Mesothelial cell of epicardium (in vitro differentiated cells): ENCODE measurements at regions not wholly inside any gene's neighbourhood (a gene's known extent, or its start where the extent isn't known, plus 50 kb on each side); places are given as distances from the start of the nearest gene placed in this dataset.

Experiments used
- DNase-seq, 2 experiments: peaks; one replicate each; pipeline ENCODE4 v3.0.0; 2021; ENCODE audit warnings: low spot score in 2 of 2; ENCODE audit not compliant: unreplicated experiment in 2 of 2
- H3K27ac Mint-ChIP-seq: 2 replicates; pipeline ENCODE4 v1.8.0; 2021; ENCODE audit warnings: mixed read lengths
- H3K27me3 Mint-ChIP-seq: 2 replicates; pipeline ENCODE4 v1.8.0; 2021; ENCODE audit warnings: low read depth, mixed read lengths
- H3K36me3 Mint-ChIP-seq: 2 replicates; pipeline ENCODE4 v1.8.0; 2021; ENCODE audit warnings: mixed read lengths
- H3K4me1 Mint-ChIP-seq: 2 replicates; pipeline ENCODE4 v1.8.0; 2021; ENCODE audit warnings: mixed read lengths
- H3K4me3 Mint-ChIP-seq: 2 replicates; pipeline ENCODE4 v1.8.0; 2021; ENCODE audit warnings: mild to moderate bottlenecking, moderate library complexity, mixed read lengths
- H3K9me3 Mint-ChIP-seq: 2 replicates; pipeline ENCODE4 v1.8.0; 2021; ENCODE audit warnings: mixed read lengths
- TF ChIP-seq, protein P1 (sequence below): fragments of 200-600 bp; sonication (generic); IDR thresholded peaks from one replicate; pipeline ENCODE4 v1.5.0; 2021; ENCODE audit warnings: antibody characterized with exemption; ENCODE audit not compliant: unreplicated experiment

DNA sequence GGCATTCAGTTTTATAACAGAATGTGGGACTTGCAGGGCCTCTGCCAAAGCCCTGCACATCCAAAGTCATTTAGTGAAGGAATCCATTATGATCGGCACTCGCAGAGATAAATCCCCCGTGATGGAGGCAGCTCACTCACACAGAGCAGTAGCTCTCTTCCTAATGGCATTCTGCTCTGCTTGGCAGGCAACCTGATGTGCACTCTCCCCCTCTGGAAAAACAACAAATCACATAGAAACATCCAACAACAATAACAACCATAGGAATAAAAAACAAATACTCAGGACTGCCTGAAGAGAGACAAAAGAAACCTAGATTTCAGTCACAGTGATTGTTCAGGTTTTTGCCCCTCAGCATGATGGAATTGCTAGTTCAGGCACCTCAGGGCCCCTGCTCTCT is 59.7 kb downstream of the NAA11 start:
- H3K27me3 Mint-ChIP-seq: peaks cover 5% of the 10 kb centered on the region
- no peak overlapping the region for H3K27ac Mint-ChIP-seq
- DNase-seq: no peak

GRCh38 chr4:79259242-79259641 is 66.6 kb downstream of the NAA11 start:
- no peak overlapping the region for H3K27ac Mint-ChIP-seq
- TF ChIP-seq, protein P1, sequence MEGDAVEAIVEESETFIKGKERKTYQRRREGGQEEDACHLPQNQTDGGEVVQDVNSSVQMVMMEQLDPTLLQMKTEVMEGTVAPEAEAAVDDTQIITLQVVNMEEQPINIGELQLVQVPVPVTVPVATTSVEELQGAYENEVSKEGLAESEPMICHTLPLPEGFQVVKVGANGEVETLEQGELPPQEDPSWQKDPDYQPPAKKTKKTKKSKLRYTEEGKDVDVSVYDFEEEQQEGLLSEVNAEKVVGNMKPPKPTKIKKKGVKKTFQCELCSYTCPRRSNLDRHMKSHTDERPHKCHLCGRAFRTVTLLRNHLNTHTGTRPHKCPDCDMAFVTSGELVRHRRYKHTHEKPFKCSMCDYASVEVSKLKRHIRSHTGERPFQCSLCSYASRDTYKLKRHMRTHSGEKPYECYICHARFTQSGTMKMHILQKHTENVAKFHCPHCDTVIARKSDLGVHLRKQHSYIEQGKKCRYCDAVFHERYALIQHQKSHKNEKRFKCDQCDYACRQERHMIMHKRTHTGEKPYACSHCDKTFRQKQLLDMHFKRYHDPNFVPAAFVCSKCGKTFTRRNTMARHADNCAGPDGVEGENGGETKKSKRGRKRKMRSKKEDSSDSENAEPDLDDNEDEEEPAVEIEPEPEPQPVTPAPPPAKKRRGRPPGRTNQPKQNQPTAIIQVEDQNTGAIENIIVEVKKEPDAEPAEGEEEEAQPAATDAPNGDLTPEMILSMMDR: no peak
- no peak for DNase-seq
- no peaks in the 10 kb centered on the region for H3K9me3 Mint-ChIP-seq
- no peaks in the 10 kb centered on the region for H3K27me3 Mint-ChIP-seq
- H3K4me1 Mint-ChIP-seq: no peaks in the 10 kb centered on the region
- H3K36me3 Mint-ChIP-seq: no peaks in the 10 kb centered on the region
- H3K4me3 Mint-ChIP-seq: no peak overlapping the region

More for the DNA sequence above, 59.7 kb downstream of the NAA11 start:
- TF ChIP-seq, protein P1: no peak
- Mint-ChIP-seq H3K36me3 (no peaks in the 10 kb centered on the region), H3K9me3 (no peaks in the 10 kb centered on the region), H3K4me1 (no peaks in the 10 kb centered on the region), H3K4me3 (no peak overlapping the region)

GRCh38 chr4:79258614-79259176 is 67.2 kb downstream of the NAA11 start:
- Mint-ChIP-seq H3K36me3 (no peaks in the 10 kb centered on the region), H3K27ac (no peak overlapping the region), H3K4me1 (no peaks in the 10 kb centered on the region), H3K9me3 (no peaks in the 10 kb centered on the region), H3K4me3 (no peak overlapping the region), H3K27me3 (no peaks in the 10 kb centered on the region)
- TF ChIP-seq, protein P1: no peak
- DNase-seq: no peak

DNA sequence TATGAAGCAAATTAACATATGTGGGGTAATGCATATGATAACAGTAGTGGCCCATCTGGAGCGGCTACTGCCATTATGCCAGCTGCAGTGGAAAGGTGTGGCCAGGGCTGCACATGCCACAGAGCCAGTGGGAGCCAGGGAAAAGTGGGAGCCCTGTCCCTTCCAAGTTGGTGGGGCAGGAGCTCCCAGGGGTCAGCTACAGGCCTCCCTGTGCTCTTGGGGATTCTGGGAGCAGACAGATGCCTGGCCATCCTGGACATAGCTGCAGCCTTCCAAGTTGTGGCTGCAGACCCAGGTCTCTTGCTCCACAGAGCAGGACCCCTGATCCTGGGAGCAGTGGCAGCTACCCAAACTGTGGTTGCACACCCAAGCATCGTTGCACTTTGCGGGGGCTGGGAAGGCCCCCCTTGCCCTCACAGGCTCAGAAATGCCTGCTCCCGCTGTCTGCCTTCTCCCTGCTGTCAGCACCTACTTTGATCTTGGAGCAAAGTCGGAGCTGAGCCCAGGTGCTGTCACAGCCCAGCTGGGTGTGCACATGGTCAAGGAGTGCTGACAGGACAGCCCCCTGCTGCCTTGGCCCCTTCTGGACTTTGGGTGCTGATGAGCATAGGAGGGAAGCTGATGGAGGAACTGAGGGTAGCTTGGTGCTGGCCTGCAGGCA is 67.8 kb downstream of the NAA11 start:
- DNase-seq: no peak
- Mint-ChIP-seq H3K4me3 (no peak overlapping the region), H3K27me3 (no peaks in the 10 kb centered on the region), H3K27ac (no peak overlapping the region), H3K36me3 (no peaks in the 10 kb centered on the region), H3K4me1 (no peaks in the 10 kb centered on the region), H3K9me3 (no peaks in the 10 kb centered on the region)
- TF ChIP-seq, protein P1: no peak

DNA sequence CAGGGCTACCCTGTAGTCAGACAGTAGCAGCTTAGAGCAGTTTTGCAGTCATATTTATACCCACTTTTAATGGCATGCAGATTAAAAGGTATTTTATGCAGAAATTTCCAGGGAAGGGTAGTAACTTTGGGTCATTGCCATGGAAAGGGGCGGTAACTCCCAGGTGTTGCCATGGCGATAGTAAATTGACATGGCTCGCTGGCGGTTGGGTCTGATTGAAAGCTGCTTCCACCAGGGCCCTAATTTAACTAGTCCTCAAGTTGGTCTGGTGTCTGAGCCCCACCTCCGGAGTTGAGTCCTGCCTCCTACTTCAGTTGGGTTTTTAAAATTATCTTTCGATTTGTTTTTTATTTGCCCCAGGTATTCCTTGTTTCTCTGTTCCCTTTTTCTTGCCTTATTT is 70.1 kb downstream of the NAA11 start:
- Mint-ChIP-seq H3K36me3 (no peaks in the 10 kb centered on the region), H3K9me3 (peaks cover 3% of the 10 kb centered on the region), H3K4me3 (no peak overlapping the region), H3K4me1 (no peaks in the 10 kb centered on the region), H3K27ac (no peak overlapping the region), H3K27me3 (no peaks in the 10 kb centered on the region)
- no peak for DNase-seq
- TF ChIP-seq, protein P1: no peak
